ENCODE measurements at regions not wholly inside any gene's neighbourhood (a gene's known extent, or its start where the extent isn't known, plus 50 kb on each side); places are given as distances from the start of the nearest gene placed in this dataset.

DNA sequence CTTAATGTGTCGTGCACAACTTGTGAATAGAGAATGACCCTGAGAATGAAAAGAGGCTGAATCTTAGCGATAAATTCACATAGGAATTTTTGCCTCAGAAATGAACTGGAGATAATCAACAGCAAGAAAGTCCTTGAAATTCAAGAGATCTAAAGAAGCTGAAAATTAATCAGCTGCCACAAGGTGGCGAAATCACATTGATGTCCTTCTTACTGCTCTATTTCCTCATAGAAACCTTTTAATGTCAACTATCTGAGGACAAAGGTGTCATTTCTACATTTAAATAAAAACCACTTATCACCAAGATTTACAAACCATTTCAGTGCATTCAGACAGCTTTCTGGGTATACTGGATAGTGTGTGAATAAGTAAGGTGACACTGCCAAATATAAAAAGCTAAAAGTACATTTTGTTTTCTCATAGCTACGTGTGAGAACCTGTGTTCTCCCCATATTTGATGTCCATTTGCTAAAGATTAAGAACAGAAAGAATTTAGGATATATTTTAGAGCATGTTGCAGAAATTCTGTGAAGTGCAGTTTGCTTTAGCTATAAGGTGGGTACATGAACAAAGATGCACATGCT lies 485.3 kb upstream of the PTBP2 start:
- TF ChIP-seq, protein P1, sequence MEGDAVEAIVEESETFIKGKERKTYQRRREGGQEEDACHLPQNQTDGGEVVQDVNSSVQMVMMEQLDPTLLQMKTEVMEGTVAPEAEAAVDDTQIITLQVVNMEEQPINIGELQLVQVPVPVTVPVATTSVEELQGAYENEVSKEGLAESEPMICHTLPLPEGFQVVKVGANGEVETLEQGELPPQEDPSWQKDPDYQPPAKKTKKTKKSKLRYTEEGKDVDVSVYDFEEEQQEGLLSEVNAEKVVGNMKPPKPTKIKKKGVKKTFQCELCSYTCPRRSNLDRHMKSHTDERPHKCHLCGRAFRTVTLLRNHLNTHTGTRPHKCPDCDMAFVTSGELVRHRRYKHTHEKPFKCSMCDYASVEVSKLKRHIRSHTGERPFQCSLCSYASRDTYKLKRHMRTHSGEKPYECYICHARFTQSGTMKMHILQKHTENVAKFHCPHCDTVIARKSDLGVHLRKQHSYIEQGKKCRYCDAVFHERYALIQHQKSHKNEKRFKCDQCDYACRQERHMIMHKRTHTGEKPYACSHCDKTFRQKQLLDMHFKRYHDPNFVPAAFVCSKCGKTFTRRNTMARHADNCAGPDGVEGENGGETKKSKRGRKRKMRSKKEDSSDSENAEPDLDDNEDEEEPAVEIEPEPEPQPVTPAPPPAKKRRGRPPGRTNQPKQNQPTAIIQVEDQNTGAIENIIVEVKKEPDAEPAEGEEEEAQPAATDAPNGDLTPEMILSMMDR (IDR thresholded peaks at IDR 0.05; ENCODE audit: low read depth, low read length): peak; percentile 60
- no peak for TF ChIP-seq EZH2phosphoT487 (IDR thresholded peaks at IDR 0.05; ENCODE audit: low read depth)
